Body of pancreas (tissue), 4 donors: ENCODE measurements at regions not wholly inside any gene's neighbourhood (a gene's known extent, or its start where the extent isn't known, plus 50 kb on each side); places are given as distances from the start of the nearest gene placed in this dataset.

Experiments used
- POLR2A ChIP-seq, 3 donors: fragments of 450-650 bp; IDR thresholded peaks; one replicate each; pipeline ENCODE4 v1.6.1; 2016; ENCODE audit warnings: antibody characterized with exemption in 3 of 3, mild to moderate bottlenecking in 2 of 3
- TF ChIP-seq, protein P1 (sequence below), 7 experiments: fragments of 450-650 bp in 4 of 7; fragments of 200-600 bp in 3 of 7; sonication (generic) in 3 of 7; IDR thresholded peaks; one replicate each; pipeline ENCODE4 v1.5.1; 2016 to 2019; ENCODE audit warnings: antibody characterized with exemption in 7 of 7

DNA sequence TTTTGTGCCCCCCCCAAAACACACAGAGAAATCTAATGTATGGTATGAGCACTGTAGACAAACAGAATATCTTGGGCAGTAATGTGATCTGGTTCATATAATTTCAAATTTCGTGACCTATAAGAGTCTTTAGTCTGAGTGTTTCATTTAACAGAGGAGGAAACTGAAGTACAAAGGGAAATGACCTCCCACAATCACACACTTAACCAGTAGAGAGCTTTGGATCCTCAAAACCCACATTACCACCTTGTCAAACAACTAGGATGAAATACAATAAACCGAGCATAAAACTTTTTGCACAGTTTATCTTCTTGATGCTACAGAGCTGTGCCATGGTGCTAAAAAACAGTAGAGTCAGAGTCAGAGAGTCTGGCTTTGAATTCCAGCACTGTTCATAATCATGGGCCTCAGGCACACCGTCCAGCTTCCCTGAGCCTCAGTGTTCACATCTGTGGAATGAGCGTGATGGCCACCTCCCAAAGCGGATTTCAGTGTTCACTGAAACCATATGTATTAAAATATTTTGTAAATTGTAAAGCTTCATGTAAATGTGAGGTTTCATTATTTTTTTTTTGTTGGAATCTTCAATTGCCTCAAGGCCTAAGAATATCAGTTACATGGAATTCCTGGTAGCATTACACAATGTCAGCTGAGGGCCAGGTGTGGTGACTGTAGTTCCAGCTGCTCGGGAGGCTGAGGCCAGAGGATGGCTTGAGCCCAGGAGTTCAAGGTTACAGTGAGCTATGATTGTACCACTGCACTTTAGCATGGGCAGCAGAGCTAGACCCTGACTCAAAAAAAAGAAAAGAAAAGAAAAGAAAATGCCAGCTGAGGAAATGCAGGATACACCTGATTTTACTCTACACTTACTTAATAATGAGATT lies 126.4 kb upstream of the FRY start:
- TF ChIP-seq, protein P1, sequence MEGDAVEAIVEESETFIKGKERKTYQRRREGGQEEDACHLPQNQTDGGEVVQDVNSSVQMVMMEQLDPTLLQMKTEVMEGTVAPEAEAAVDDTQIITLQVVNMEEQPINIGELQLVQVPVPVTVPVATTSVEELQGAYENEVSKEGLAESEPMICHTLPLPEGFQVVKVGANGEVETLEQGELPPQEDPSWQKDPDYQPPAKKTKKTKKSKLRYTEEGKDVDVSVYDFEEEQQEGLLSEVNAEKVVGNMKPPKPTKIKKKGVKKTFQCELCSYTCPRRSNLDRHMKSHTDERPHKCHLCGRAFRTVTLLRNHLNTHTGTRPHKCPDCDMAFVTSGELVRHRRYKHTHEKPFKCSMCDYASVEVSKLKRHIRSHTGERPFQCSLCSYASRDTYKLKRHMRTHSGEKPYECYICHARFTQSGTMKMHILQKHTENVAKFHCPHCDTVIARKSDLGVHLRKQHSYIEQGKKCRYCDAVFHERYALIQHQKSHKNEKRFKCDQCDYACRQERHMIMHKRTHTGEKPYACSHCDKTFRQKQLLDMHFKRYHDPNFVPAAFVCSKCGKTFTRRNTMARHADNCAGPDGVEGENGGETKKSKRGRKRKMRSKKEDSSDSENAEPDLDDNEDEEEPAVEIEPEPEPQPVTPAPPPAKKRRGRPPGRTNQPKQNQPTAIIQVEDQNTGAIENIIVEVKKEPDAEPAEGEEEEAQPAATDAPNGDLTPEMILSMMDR (IDR thresholded peaks at IDR 0.05), result no peak
- TF ChIP-seq POLR2A (IDR thresholded peaks at IDR 0.05), result no peak
